ENCODE measurements at regions not wholly inside any gene's neighbourhood (a gene's known extent, or its start where the extent isn't known, plus 50 kb on each side); places are given as distances from the start of the nearest gene placed in this dataset.

DNA sequence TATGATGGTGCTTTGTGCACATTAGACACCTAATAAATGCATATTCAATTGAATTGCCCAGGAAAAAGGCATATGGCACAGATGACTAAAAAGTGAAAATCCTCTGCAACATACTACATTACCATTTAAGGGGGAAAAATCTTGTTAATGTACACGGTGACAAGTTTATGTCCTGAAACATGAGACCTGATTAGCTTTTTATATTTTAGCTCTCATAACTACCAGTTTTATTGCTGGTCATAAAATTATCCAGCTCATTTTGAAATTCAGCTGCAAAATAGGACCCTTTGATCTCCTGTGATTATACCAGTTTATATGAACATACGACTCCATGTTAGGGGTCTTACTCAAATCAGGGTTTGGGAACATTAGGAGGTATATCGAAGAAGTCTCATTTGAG lies 684.6 kb upstream of the CCDC54 start:
- TF ChIP-seq PAX5 (IDR thresholded peaks at IDR 0.05; ENCODE audit: insufficient read depth, low read length, severe bottlenecking) (no peak), POLR2AphosphoS5 (IDR thresholded peaks at IDR 0.05; ENCODE audit: low read depth, low read length) (no peak), POU2F2 (IDR thresholded peaks at IDR 0.05; ENCODE audit: low read depth, low read length) (no peak), TAF1 (IDR thresholded peaks at IDR 0.05; ENCODE audit: low read depth, low read length) (no peak), SPI1 (IDR thresholded peaks at IDR 0.05; ENCODE audit: low read depth, low read length) (no peak), POLR2A (IDR thresholded peaks at IDR 0.05; ENCODE audit: low read depth, low read length) (no peak)
- FAIRE-seq (no peak), DNase-seq (ENCODE audit: insufficient read length, low spot score) (no peak)

DNA sequence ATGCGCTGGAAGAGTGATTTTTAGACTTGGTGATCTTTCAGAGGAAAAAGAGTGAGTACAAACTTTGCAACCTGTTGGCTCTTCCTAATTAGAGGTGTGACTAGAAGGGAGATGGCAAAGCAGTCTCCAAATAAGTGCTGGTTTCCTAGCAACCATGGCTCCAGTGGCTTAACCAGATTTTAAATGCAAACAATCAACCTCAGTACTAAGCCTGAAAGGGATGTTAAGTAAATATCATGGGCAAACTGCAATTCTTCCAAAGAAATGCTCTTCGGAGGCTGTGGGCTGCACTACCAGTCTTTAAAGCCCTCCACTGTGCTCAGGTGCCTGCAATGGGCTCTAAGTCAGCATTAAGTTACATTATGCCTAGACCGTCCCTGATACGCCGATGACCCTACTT lies 678.1 kb upstream of the CCDC54 start:
- DNase-seq (ENCODE audit: insufficient read length, low spot score) (no peak), FAIRE-seq (no peak)
- no peak for TF ChIP-seq SPI1 (IDR thresholded peaks at IDR 0.05; ENCODE audit: low read depth, low read length)
- no peak for TF ChIP-seq POLR2A (IDR thresholded peaks at IDR 0.05; ENCODE audit: low read depth, low read length)
- TF ChIP-seq PAX5 (IDR thresholded peaks at IDR 0.05; ENCODE audit: insufficient read depth, low read length, severe bottlenecking), result no peak
- TF ChIP-seq TAF1 (IDR thresholded peaks at IDR 0.05; ENCODE audit: low read depth, low read length), result no peak
- TF ChIP-seq POU2F2 (IDR thresholded peaks at IDR 0.05; ENCODE audit: low read depth, low read length), result no peak
- no peak for TF ChIP-seq POLR2AphosphoS5 (IDR thresholded peaks at IDR 0.05; ENCODE audit: low read depth, low read length)

DNA sequence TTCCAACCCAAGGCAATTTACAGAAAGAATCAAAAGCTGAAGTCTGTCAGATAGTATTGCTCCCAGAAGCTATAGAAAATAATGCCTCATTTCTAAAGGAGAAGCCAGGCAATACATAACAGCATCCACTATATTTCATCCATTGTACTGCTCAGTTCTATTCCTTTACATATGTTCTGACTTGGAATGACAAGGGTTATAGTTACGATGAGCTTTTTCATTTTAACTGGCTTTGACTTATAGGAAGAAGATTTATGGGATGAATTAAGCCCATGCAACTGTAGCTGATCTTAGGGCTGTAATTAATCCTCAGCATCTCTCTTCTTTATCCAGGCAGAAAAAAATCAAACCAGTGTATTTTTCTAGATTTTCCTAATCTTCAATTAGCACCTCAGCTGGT lies 676.3 kb upstream of the CCDC54 start:
- no peak for FAIRE-seq
- TF ChIP-seq SPI1 (IDR thresholded peaks at IDR 0.05; ENCODE audit: low read depth, low read length) (no peak), PAX5 (IDR thresholded peaks at IDR 0.05; ENCODE audit: insufficient read depth, low read length, severe bottlenecking) (no peak), POU2F2 (IDR thresholded peaks at IDR 0.05; ENCODE audit: low read depth, low read length) (no peak), TAF1 (IDR thresholded peaks at IDR 0.05; ENCODE audit: low read depth, low read length) (no peak), POLR2A (IDR thresholded peaks at IDR 0.05; ENCODE audit: low read depth, low read length) (no peak), POLR2AphosphoS5 (IDR thresholded peaks at IDR 0.05; ENCODE audit: low read depth, low read length) (no peak)
- no peak for DNase-seq (ENCODE audit: insufficient read length, low spot score)

DNA sequence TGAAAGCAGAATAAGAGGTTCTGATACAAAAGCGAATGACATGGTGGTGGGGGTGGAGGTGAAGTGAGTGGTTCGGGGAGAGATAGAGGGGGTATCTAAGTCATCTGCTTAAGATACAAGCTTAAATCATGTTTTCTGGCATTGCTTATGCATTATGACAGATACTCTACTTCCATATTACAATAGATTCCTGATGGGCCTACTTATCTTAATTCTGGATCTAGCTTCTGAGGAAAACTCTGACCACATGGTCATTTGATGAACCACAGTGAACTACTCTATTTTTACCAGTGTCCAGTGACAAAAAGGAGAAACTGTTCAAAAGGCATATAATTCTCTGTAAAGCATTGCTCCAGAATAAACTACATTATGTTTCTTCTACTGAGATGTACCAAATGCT lies 673.7 kb upstream of the CCDC54 start:
- TF ChIP-seq POU2F2 (IDR thresholded peaks at IDR 0.05; ENCODE audit: low read depth, low read length), result no peak
- TF ChIP-seq SPI1 (IDR thresholded peaks at IDR 0.05; ENCODE audit: low read depth, low read length), result no peak
- TF ChIP-seq TAF1 (IDR thresholded peaks at IDR 0.05; ENCODE audit: low read depth, low read length), result no peak
- no peak for TF ChIP-seq POLR2A (IDR thresholded peaks at IDR 0.05; ENCODE audit: low read depth, low read length)
- TF ChIP-seq PAX5 (IDR thresholded peaks at IDR 0.05; ENCODE audit: insufficient read depth, low read length, severe bottlenecking), result no peak
- FAIRE-seq (no peak), DNase-seq (ENCODE audit: insufficient read length, low spot score) (no peak)

DNA sequence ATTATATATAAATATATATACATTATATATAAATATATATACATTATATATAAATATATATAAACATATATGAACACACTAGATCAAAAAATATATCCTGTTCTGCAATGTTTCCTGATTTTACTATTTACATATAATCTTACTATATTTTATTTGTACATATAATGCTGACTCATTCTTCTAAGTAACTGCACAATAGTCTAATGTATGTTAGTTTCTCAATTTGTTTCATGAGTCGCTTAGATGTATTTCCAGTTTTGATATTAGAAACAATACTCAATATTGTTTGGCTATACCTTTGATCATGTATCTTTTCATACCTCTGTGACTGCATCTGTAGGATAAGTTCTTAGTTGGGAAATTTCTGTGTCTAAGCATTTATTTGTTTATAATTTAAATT lies 669.9 kb upstream of the CCDC54 start:
- FAIRE-seq (no peak), DNase-seq (ENCODE audit: insufficient read length, low spot score) (no peak)
- TF ChIP-seq SPI1 (IDR thresholded peaks at IDR 0.05; ENCODE audit: low read depth, low read length) (no peak), POU2F2 (IDR thresholded peaks at IDR 0.05; ENCODE audit: low read depth, low read length) (no peak), TAF1 (IDR thresholded peaks at IDR 0.05; ENCODE audit: low read depth, low read length) (no peak), POLR2A (IDR thresholded peaks at IDR 0.05; ENCODE audit: low read depth, low read length) (no peak), PAX5 (IDR thresholded peaks at IDR 0.05; ENCODE audit: insufficient read depth, low read length, severe bottlenecking) (no peak), POLR2AphosphoS5 (IDR thresholded peaks at IDR 0.05; ENCODE audit: low read depth, low read length) (no peak)

DNA sequence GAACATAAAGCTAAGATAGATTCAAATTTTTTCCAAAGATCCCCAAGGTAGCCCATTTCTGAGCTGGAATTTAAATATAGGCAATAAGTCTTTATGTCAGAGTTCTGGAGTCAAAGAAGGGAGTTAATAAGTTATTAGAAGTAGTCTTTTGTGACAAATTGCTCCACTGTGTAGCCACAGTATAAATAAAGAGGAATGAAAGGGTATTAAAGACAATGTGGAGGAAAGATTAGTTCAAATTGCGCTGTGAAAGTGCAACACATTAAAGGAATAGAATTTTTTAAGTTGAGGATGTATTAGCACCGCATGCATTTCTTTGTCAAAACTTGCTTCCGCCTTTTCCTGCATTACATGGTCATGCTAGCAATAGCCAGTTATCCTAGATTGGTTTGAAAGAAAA lies 666.6 kb upstream of the CCDC54 start:
- TF ChIP-seq PAX5 (IDR thresholded peaks at IDR 0.05; ENCODE audit: insufficient read depth, low read length, severe bottlenecking), result no peak
- TF ChIP-seq SPI1 (IDR thresholded peaks at IDR 0.05; ENCODE audit: low read depth, low read length), result no peak
- TF ChIP-seq POLR2A (IDR thresholded peaks at IDR 0.05; ENCODE audit: low read depth, low read length), result no peak
- DNase-seq (ENCODE audit: insufficient read length, low spot score), result no peak
- no peak for FAIRE-seq

DNA sequence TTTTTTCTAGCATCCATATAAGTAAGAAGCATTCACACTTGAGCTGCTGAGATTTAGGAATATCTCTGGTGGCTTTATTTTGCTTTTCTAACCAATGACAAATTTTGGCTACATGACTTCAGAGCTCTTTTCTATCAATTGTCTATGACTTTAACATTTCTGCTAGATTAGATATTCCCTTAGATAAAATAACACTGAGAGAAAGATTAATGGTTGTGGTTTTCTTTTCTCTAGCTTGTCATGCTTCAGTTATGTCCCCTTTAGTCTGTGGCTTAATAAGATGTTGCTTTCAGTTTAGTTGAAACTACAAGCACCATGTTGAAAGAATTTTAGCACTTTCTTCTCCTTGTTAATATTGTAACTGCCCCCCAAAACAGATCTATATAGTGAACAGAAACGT lies 665.6 kb upstream of the CCDC54 start:
- no peak for DNase-seq (ENCODE audit: insufficient read length, low spot score)
- FAIRE-seq, result no peak
- TF ChIP-seq PAX5 (IDR thresholded peaks at IDR 0.05; ENCODE audit: insufficient read depth, low read length, severe bottlenecking) (no peak), TAF1 (IDR thresholded peaks at IDR 0.05; ENCODE audit: low read depth, low read length) (no peak), SPI1 (IDR thresholded peaks at IDR 0.05; ENCODE audit: low read depth, low read length) (no peak), POLR2AphosphoS5 (IDR thresholded peaks at IDR 0.05; ENCODE audit: low read depth, low read length) (no peak), POU2F2 (IDR thresholded peaks at IDR 0.05; ENCODE audit: low read depth, low read length) (no peak), POLR2A (IDR thresholded peaks at IDR 0.05; ENCODE audit: low read depth, low read length) (no peak)

DNA sequence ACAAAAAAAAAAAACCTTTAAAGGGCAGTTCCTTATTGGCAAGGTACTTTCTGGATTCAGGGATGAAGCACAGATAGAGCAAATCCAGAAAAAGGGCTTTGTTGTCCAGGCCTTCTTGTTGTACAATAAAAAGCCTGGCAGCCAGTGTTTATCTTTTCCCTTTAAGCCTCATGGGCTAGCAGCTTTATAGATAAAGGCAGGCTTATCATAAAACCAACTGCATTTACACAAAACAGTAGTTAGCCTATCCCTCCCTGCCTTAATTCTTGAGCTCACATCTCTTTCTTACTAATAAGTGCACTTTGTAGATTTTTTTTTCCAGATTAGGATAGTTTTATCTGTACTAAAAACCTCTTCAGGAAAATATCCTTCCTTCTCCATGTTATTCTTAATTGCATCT lies 662.8 kb upstream of the CCDC54 start:
- no peak for FAIRE-seq
- TF ChIP-seq TAF1 (IDR thresholded peaks at IDR 0.05; ENCODE audit: low read depth, low read length) (no peak), POLR2A (IDR thresholded peaks at IDR 0.05; ENCODE audit: low read depth, low read length) (no peak), POLR2AphosphoS5 (IDR thresholded peaks at IDR 0.05; ENCODE audit: low read depth, low read length) (no peak), POU2F2 (IDR thresholded peaks at IDR 0.05; ENCODE audit: low read depth, low read length) (no peak), SPI1 (IDR thresholded peaks at IDR 0.05; ENCODE audit: low read depth, low read length) (no peak), PAX5 (IDR thresholded peaks at IDR 0.05; ENCODE audit: insufficient read depth, low read length, severe bottlenecking) (no peak)
- no peak for DNase-seq (ENCODE audit: insufficient read length, low spot score)

DNA sequence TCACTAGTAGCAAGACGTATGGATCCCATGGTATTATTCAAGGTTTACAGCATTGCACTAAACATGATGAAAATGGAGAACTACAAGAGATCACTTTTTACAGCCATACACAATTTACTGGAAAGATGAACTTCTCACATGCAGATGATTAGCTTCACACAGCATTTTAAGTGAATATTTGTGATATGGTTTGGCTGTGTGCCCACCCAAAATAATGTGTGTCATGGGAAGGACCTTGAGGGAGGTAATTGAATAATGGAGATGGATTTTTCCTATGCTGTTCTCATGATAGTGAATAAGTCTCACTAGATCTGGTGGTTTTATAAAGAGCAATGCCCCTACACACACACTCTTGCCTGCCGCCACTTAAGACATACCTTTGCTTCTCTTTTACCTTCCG lies 662.0 kb upstream of the CCDC54 start:
- no peak for TF ChIP-seq PAX5 (IDR thresholded peaks at IDR 0.05; ENCODE audit: insufficient read depth, low read length, severe bottlenecking)
- no peak for TF ChIP-seq POLR2A (IDR thresholded peaks at IDR 0.05; ENCODE audit: low read depth, low read length)
- no peak for TF ChIP-seq SPI1 (IDR thresholded peaks at IDR 0.05; ENCODE audit: low read depth, low read length)
- TF ChIP-seq POLR2AphosphoS5 (IDR thresholded peaks at IDR 0.05; ENCODE audit: low read depth, low read length), result no peak
- no peak for TF ChIP-seq TAF1 (IDR thresholded peaks at IDR 0.05; ENCODE audit: low read depth, low read length)
- no peak for TF ChIP-seq POU2F2 (IDR thresholded peaks at IDR 0.05; ENCODE audit: low read depth, low read length)
- DNase-seq (ENCODE audit: insufficient read length, low spot score) (no peak), FAIRE-seq (no peak)

DNA sequence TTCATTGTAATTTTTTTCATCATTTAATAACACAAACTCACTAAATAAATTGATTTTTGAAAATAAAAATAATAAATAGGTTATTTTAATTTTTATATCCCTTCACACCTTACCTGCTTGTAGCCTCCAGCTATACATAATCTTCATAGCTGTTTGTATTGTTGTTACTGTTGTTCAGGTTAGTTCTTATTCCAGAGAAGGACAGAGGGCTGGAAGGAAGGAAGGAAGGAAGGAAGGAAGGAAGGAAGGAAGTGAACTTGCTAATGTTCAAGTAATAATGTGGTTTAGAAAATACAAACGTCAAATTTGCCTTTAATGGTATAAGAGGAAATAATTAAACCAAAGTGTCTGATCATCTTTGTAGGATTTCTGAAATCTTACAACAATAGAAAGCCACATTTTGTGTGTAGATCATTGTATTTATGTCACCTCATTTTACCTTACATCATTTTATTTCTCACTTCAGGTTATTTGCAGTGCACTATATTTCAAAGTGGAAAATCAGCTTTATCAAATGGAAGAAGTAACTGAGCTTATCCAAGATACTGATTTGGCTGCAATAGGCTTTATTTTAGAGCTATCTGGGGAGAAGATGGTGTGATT lies 660.0 kb upstream of the CCDC54 start:
- DNase-seq (ENCODE audit: insufficient read length, low spot score) (no peak), FAIRE-seq (no peak)
- TF ChIP-seq SPI1 (IDR thresholded peaks at IDR 0.05; ENCODE audit: low read depth, low read length), result no peak
- TF ChIP-seq POLR2A (IDR thresholded peaks at IDR 0.05; ENCODE audit: low read depth, low read length), result no peak
- no peak for TF ChIP-seq PAX5 (IDR thresholded peaks at IDR 0.05; ENCODE audit: insufficient read depth, low read length, severe bottlenecking)
- no peak for TF ChIP-seq TAF1 (IDR thresholded peaks at IDR 0.05; ENCODE audit: low read depth, low read length)
- no peak for TF ChIP-seq POLR2AphosphoS5 (IDR thresholded peaks at IDR 0.05; ENCODE audit: low read depth, low read length)
- TF ChIP-seq POU2F2 (IDR thresholded peaks at IDR 0.05; ENCODE audit: low read depth, low read length), result no peak

Data from GM12891 (cell line).